A673 (cell line): ENCODE measurements at regions not wholly inside any gene's neighbourhood (a gene's known extent, or its start where the extent isn't known, plus 50 kb on each side); places are given as distances from the start of the nearest gene placed in this dataset.

ENCODE experiments used
- BruUV-seq: library from RNA; stranded (reverse); fragments of 400-500 nt; replicated peaks from 2 replicates; lab custom pipeline; 2021; lab: Mats Ljungman, UMichigan
- CTCF ChIA-PET: fragments of 300-600 bp; sonication (Branson Sonifier 250); formaldehyde crosslinking; loops from one replicate; lab custom pipeline; 2022; ENCODE audit warnings: antibody characterized with exemption; lab: Charles Lee
- POLR2A ChIA-PET: fragments of 300-600 bp; sonication (Branson Sonifier 250); formaldehyde crosslinking; loops from one replicate; lab custom pipeline; 2022; ENCODE audit warnings: antibody characterized with exemption; ENCODE audit not compliant: low non-redundant PET; lab: Charles Lee
- DNase-seq: peaks from one replicate; pipeline ENCODE4 v3.0.0-alpha.2; 2015; ENCODE audit warnings: low spot score
- H3K27ac ChIP-seq: fragments of 200-600 bp; sonication (generic); 2 replicates; pipeline ENCODE4 v1.5.1; 2016; ENCODE audit warnings: mixed run types, low read depth, mild to moderate bottlenecking, mixed read lengths, antibody characterized with exemption, low read length; ENCODE audit not compliant: poor library complexity, severe bottlenecking
- H3K27me3 ChIP-seq: fragments of 200-600 bp; sonication (generic); replicated peaks from 2 replicates; pipeline ENCODE4 v1.6.1; 2017; ENCODE audit warnings: mixed run types, low read depth, mild to moderate bottlenecking, mixed read lengths, antibody characterized with exemption, low read length; ENCODE audit not compliant: insufficient read depth, poor library complexity
- H3K36me3 ChIP-seq: fragments of 200-600 bp; sonication (generic); 2 replicates; pipeline ENCODE4 v1.6.1; 2016; ENCODE audit warnings: mixed run types, mild to moderate bottlenecking, mixed read lengths, antibody characterized with exemption, low read length; ENCODE audit not compliant: insufficient read depth, poor library complexity, severe bottlenecking
- H3K4me1 ChIP-seq: fragments of 200-600 bp; sonication (generic); 2 replicates; pipeline ENCODE4 v1.6.1; 2017; ENCODE audit warnings: mixed run types, mild to moderate bottlenecking, mixed read lengths, antibody characterized with exemption, low read length; ENCODE audit not compliant: insufficient read depth, poor library complexity, severe bottlenecking
- H3K4me3 ChIP-seq: fragments of 200-600 bp; sonication (generic); 2 replicates; pipeline ENCODE4 v1.5.1; 2016; ENCODE audit warnings: low read depth, mixed run types, mild to moderate bottlenecking, mixed read lengths, low read length; ENCODE audit not compliant: poor library complexity, severe bottlenecking
- H3K9me3 ChIP-seq: fragments of 200-600 bp; sonication (generic); 2 replicates; pipeline ENCODE4 v1.6.1; 2016; ENCODE audit warnings: mixed run types, low read depth, mild to moderate bottlenecking, mixed read lengths, antibody characterized with exemption, low read length; ENCODE audit not compliant: poor library complexity, severe bottlenecking
- EZH2 ChIP-seq: fragments of 200-600 bp; sonication (generic); IDR thresholded peaks from 2 replicates; pipeline ENCODE4 v1.6.1; 2017; ENCODE audit warnings: borderline replicate concordance, low read depth, mild to moderate bottlenecking, mixed read lengths, antibody characterized with exemption, low read length; ENCODE audit not compliant: poor library complexity, severe bottlenecking
- intact Hi-C: fragments of 100-400 bp; cut with micrococcal nuclease; formaldehyde crosslinking; loops from one replicate; pipeline ENCODE4 v1.10.0; 2022; ENCODE audit not compliant: unreplicated experiment
- TF ChIP-seq, protein P1 (sequence below): fragments of 300-800, 200-600 bp; sonication (generic); conservative IDR thresholded peaks from 2 replicates; pipeline ENCODE4 v1.5.1; 2017; ENCODE audit warnings: low read depth, mild to moderate bottlenecking, antibody characterized with exemption, low read length, moderate library complexity, mixed read lengths

DNA sequence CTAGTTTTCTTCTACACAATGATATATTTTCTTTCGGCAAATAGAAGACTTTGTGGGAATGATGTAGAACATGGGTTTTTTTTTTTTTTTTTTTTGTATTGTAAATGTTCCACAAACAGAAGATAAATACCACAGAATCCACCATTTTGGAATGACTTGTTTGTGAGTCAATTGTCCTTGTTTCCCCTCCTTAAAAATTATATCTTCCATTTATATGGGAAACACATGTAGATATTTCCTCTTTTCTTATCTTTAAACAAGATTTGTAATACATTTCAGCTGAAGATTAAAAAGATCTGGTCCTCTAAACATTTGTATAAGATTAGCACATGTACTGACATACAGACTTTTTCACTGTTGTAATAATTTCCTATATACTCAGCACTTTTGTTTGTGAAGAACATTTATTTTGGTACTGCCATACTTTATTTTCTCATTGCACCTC lies 304.6 kb downstream of the SPRY1 start:
- Histone ChIP-seq H3K27me3 (no peaks in the 10 kb centered on the region), H3K27ac (no peak overlapping the region), H3K36me3 (no peaks in the 10 kb centered on the region), H3K9me3 (no peaks in the 10 kb centered on the region), H3K4me3 (no peak overlapping the region), H3K4me1 (peaks cover 5% of the 10 kb centered on the region)
- ChIA-PET POLR2A (no interaction called here), CTCF (no interaction called here)
- no peak for DNase-seq
- no TSS peak for BruUV-seq
- no peak for TF ChIP-seq EZH2
- TF ChIP-seq, protein P1, sequence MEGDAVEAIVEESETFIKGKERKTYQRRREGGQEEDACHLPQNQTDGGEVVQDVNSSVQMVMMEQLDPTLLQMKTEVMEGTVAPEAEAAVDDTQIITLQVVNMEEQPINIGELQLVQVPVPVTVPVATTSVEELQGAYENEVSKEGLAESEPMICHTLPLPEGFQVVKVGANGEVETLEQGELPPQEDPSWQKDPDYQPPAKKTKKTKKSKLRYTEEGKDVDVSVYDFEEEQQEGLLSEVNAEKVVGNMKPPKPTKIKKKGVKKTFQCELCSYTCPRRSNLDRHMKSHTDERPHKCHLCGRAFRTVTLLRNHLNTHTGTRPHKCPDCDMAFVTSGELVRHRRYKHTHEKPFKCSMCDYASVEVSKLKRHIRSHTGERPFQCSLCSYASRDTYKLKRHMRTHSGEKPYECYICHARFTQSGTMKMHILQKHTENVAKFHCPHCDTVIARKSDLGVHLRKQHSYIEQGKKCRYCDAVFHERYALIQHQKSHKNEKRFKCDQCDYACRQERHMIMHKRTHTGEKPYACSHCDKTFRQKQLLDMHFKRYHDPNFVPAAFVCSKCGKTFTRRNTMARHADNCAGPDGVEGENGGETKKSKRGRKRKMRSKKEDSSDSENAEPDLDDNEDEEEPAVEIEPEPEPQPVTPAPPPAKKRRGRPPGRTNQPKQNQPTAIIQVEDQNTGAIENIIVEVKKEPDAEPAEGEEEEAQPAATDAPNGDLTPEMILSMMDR: no peak
- intact Hi-C loops: no loop called here

DNA sequence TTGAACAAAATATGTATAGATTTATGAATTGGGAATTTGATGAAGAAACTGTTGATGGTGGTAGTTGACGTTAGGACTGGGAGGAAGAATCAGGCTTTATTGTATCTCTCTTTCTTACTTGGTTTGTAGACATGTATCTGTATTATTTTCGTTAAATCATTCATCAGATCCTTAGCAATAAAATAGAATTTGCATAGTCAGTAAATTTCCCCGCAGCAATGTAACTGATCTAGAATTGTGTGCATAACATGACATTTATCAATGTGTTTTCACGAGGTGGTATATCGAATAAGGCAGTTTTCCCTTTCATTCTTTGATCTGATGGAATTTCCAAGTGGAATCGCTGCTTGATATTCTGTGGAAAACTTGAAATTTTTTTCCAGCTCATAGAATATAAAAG lies 308.8 kb downstream of the SPRY1 start:
- TF ChIP-seq, protein P1: no peak
- no peak for TF ChIP-seq EZH2
- Histone ChIP-seq H3K27ac (no peak overlapping the region), H3K9me3 (no peaks in the 10 kb centered on the region), H3K4me1 (peaks cover 2% of the 10 kb centered on the region), H3K27me3 (no peaks in the 10 kb centered on the region), H3K36me3 (no peaks in the 10 kb centered on the region), H3K4me3 (no peak overlapping the region)
- intact Hi-C loops: no loop called here
- ChIA-PET CTCF (no interaction called here), POLR2A (no interaction called here)
- no peak for DNase-seq
- no TSS peak for BruUV-seq

DNA sequence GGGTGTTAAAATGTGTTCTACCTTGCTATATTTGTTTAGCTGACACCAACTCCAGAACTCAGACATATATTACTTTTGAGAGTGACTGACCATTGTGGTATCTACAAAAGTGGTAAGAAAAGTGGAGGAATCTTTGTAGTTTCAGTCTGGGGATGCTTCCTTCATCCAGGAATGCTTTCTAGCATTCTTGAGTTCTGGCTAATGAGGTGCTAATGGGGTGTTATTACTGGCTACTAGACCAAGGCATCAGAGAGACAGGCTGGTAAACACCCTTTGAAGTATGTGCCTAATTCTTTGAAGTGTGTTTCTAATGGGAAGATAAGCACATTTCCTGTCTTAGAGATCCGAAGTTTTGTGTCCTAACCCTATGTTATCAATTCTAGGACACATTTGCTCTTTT lies 310.4 kb downstream of the SPRY1 start:
- no peaks in the 10 kb centered on the region for H3K4me1 ChIP-seq
- BruUV-seq: no TSS peak
- CTCF ChIA-PET: no interaction called here
- no peak overlapping the region for H3K4me3 ChIP-seq
- POLR2A ChIA-PET: no interaction called here
- TF ChIP-seq, protein P1: no peak
- no peak for TF ChIP-seq EZH2
- H3K9me3 ChIP-seq: no peaks in the 10 kb centered on the region
- H3K36me3 ChIP-seq: no peaks in the 10 kb centered on the region
- no peak for DNase-seq
- no peaks in the 10 kb centered on the region for H3K27me3 ChIP-seq
- H3K27ac ChIP-seq: no peak overlapping the region
- intact Hi-C loops: no loop called here
